LoVo (cell line): ENCODE measurements at regions not wholly inside any gene's neighbourhood (a gene's known extent, or its start where the extent isn't known, plus 50 kb on each side); places are given as distances from the start of the nearest gene placed in this dataset.
A peak's percentile ranks its signal among the peaks of the same experiment; 100 is the strongest.

Experiments used
- DNase-seq: peaks from one replicate; pipeline ENCODE4 v3.0.0-alpha.2; 2016; ENCODE audit warnings: low spot score

DNA sequence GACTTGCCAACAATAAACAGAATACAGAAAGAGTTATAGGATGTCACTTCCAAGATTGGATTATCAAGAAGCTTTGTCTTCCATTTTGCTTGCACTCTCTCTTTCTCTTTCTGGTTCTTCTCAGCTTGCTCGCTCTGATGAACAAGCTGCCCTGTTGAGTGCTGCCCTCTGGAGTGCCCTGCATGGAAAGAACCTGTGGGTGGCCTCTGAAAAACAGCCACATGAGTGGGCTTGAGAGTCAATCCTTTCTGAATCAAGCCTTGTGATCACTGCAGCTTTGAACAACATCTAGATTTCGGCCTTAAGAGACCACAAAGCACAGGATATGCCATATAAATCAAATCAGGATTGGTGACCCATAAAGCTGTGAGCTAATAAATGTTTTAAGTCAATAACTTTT is 185.1 kb downstream of the KIF2B start:
- no peak for DNase-seq

DNA sequence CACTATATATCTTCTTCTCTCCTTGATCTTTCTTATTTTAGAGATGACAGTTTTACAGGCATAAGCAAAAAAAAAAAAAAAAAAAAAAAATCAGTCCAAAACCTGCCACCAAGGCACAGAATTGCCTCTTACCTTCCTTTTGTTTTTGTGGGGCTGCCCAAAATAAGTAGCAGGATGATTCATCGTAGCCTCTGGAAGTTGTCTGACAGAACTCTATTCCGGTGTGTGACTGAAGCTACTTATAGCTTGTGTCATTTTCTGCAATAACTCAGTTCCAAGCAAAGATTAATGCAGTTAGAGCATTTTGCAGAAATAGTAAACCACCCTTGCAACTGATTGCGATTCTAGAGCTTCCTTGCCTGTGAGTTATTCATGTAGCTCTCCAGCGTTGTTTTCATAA is 186.8 kb downstream of the KIF2B start:
- no peak for DNase-seq

DNA sequence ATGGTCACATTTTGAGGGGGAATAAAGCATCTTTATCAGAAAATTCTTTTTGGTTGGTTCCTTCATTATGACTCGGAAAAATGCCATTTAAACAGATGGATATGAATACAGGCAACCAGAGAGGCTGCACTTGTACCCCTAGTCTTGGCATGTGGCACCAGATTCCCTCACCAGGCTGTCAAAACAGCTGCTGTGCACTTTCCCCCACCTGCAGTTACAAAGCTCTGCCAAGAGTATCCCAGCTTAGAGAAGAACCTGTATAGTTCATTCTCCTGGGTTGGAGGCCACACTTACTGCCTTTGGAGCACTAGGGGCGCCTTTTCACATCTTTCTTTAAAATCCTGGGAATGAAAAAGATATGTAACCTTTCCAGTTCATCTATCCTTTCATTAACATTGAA is 190.3 kb downstream of the KIF2B start:
- no peak for DNase-seq

DNA sequence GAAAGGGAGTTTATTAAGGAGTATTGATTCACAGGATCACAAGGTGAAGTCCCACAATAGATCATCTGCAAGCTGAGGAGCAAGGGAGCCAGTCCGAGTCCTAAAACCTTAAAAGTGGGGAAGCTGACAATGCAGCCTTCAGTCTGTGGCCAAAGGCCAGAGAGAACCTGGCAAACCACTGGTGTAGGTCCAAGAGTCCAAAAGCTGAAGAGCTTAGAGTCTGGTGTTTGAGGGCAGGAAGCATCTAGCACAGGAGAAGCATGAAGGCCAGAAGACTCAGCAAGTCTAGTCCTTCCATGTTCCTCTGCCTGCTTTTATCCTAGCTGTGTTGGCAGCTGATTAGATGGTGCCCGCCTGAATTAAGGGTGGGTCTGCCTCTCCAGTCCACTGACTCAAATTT is 193.0 kb downstream of the KIF2B start:
- no peak for DNase-seq

DNA sequence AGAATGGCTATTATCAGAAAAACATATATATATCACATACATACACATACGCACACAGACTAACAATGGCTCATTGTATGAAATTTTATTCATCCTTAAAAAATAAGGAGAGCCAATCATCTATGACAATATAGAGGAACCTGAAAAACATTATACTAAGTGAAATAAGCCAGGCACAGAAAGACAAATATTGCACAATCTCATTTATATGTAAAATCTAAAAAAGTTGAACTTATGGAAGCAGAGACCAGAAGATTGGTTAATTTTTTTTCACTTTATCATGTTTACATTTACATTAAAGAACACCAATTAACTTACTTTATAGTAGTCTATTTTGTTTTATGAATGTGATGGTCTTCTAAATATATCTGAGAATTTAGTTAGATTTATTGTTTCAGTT is 198.7 kb downstream of the KIF2B start:
- no peak for DNase-seq

DNA sequence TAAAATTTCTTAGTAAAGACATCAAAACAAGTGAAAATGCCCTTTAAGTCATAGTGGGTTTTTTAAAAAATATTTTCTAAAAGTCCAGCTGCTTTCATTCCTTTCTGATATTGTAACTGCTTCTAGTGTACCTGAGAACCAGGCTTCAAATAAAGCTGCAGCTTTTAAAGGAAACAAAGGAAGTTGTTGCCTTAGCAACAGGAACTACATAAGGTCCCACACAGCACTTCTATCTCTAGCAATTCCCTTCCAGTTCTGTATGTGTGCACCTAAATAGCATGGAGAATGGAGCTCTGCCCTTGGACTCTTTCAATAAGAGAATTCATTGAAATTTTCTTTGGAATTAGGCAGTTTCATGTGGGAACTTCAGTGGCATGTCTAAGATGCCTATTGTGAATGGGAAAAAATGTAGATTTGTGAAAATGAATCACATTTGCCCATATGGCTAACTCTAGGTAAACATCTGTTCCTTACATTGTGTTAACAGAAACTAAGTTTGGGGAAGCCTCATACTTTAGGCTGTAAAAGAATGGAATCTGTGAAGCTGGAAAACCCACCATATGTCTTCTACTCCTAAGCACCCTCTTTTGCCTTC is 206.4 kb downstream of the KIF2B start:
- no peak for DNase-seq

DNA sequence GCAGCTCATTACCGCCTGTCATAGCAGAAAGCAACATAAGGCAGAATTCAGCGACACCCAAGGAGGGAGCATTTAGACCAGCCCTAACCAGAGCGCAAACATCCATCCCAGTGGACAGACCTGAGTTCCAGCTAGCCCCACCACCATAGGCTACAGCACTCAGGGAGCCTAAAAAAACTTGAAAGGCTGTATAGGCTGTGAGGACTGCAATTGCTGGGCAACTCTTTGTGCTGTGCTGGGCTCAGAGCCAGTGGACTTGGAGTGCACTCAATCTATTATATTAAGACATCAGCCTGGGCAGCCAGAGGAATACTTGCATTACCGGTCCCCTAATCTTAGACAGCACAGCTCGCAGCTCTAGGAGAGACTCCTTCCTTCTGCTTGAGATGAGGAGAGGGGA is 207.3 kb downstream of the KIF2B start:
- no peak for DNase-seq

DNA sequence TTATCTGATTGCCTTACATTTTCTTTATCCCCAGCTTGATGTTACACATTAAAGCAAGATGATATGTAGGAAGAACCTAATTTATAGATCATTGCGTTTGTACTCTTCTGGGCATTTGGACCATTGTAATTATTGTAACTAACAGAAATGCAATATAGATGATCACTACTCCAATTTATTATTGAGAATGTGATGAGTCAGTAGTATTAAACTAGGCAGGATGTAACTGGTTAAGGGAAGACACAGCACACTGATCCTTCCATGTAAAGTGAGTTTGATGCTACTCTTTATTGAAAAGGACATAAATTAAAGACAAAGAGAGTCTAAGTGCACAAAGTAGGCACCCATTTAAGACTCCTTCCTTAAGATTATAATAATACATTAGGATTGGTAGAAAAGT is 223.8 kb downstream of the KIF2B start:
- DNase-seq = no peak

DNA sequence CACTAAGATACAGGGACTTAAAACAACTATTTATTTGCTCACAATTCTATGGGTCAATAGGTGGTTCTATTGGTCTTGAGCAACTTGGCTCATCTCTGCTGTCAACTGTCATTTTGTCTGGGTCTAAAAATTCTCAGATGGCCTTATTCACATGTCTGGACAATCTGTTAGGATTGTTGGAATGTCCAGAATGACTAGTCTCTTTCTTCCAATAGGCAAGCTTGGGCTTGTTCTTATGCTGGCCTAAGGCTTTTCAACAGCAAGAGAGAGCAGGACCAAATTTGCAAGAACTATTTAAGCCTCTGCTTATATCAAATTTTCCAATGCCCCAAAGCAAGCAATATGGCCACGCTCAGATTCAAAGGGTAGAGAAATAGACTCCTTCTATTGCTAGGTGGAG is 240.9 kb downstream of the KIF2B start:
- DNase-seq = no peak

DNA sequence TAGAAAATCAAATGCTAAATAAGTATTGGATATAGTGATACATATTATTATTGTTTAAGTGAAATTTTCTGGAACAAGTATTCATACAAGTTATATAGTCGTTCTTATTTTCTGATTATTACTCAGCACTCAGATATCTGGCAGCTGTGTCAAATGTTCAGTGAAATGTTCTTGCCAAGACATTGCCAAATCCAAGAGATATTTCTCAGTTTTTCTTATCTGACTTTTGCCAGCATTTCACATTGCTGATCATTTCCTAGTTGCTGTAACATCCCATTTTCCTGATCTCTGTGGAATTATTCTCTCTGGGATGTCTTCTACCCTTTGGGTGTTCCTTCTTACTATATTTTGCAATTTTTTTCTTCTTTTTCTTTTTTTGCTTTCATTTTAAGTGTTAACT is 262.3 kb downstream of the KIF2B start:
- DNase-seq = no peak

DNA sequence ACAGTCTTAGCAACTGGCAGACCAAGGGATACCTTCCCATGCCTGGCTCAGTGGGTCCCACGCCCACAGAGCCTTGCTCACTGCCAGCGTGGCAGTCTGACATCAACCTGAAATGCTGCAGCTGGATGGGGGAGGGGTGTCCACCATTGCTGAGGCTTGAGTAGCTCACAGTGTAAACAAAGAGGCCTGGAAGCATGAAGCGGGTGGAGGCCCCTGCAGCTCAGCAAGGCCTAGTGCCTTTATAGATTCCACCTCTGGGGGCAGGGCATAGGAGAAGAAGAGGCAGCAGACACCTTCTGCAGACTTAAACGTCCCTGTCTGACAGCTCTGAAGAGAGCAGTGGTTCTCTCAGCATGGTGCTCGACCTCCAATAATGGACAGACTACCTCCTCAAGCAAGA is 263.2 kb downstream of the KIF2B start:
- DNase-seq = no peak

DNA sequence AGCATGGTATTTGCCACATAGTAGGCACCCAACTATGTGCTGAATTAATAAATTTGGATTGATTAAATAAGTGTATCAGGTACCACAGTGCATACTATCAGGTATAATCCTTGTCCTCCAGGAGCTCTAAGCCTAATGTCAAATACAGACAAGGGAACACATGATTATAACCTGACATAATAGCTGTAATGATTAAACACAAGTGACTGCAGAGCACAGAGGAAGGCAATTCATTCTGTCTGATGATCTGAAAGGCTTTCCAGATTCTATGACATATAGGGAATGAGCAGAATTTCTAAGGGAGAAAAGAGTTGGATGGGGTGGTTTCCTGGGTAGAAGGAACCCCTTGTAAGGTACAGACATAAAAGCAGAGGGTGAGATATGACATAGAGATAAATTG is 273.5 kb downstream of the KIF2B start:
- no peak for DNase-seq

DNA sequence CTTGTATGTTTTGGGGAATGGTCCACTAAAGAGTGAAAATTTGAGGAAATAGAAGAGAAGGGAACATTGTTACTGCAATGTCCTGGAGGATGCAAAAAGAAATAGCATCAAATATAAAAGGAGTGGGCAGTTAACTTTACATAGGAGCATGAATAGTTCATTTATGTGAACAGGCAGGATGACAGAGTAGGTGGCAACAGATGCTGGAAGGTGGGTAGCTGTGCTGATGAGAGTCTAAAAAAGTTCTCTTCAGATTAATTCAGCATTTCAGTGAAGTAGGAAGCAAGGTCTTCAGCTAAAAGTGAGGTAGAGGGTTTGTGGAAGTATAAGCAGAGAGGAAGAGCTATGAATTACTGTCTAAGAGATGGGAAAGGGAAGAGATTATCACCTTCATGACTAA is 276.5 kb downstream of the KIF2B start:
- DNase-seq = no peak

DNA sequence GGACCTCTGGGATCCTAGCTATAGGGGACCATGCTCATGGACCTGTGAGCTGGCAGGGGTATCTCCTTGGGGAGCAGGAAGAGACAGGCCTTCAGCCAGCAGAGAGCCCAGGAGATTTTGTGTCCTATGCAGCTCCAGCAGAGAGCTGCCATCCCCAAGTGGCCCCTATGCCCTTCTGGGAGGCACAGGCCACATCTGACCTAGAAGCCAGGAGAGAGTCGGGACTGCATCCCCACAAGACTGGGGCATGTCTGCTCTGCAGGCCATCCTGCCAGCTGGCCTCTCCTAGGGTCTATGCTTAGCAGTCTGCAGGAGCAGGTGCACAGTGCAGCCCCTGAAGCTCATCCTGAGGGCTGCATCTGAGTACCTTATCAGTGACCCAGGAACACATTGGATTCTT is 279.5 kb downstream of the KIF2B start:
- DNase-seq = no peak

DNA sequence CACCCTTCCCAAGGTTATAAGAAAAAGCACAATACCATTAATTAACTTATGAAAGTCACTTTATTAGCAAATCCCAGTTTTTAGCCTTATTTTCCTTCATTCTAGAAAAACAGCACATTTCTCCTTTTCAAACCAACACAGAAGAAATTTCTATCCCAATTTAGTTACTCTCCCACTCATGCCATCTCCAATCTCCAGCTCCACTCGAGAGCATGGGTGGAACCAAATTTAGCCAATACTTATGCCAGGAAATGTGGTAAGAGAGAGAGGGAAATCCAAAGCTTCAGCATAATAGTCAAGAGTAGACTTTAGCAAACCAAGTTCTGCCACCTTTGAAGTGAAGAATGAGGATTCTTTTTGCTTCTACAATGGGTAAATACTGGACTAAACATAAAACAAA is 288.8 kb downstream of the KIF2B start:
- DNase-seq = no peak

DNA sequence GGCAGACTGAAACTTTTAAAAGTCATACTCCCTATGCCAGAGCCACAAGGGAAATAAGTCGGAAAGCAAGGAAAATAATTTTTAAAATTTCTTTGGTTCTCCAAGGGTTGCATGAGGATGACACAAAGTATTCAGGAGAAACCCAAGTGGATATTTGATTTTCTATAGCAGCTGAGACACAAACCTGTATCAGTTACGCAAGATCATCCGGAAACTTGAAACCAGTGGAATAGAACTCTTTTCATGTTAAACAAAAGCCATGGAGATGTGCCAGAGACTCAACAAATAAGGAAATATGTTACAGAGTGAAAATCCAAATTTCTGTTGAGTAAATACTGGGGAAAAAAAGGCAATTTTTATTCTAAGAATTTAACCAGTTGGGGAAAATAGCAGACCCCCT is 294.7 kb downstream of the KIF2B start:
- no peak for DNase-seq

DNA sequence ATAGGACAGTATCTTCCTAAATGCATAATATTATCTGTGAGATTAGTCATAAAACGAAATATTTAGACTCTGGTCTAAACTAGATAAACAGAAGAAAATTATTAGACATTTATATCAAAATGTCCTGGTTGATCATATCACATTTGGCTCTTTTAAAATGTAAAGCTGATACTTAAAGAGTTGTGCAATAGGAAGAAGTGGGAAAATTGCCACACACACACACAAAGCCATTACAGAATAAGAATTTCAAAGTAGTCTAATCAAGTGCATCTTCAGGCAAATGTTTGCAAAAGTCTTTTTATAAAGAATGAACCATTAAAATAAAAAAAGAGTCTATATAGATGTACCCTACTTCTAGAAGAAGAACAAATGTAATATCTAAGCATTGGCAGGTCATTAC is 301.7 kb downstream of the KIF2B start:
- no peak for DNase-seq

DNA sequence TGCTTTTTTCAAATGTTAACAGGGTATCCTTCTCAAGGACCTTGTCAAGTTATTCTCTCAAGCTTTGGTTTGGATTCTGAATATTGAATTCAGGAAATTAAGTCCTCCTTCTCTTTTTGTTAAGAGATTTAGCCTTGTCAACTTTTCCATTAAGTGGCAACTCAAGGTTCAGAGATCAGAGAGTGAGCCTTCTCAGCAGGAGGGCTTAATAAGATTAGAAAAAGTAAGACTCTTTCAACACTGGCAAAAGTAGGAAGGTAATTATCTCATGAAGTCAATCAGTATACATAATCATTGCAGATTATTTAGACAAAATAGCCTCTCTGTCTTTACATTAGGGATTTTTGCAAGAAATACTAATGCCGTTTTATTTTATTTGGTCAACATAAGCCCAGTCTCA is 330.7 kb downstream of the KIF2B start:
- DNase-seq = no peak

DNA sequence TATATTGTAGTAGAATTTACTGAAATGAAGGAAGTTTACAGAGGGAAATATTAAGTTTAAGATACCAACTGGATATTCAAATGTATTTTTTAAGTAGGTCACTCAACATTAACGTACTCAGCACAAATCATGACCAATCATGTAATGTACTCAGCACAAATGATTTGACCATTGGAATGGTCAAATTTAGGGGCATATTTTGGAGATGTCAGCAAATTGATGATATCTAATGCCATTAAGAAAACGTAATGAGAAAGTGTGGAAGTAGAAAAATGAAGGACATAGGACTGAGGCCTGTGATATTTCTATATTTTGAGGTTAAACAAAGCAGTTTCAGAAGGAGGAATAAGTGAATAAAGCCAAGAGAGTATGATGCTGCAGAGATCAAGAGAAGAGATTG is 334.8 kb downstream of the KIF2B start:
- DNase-seq = no peak

DNA sequence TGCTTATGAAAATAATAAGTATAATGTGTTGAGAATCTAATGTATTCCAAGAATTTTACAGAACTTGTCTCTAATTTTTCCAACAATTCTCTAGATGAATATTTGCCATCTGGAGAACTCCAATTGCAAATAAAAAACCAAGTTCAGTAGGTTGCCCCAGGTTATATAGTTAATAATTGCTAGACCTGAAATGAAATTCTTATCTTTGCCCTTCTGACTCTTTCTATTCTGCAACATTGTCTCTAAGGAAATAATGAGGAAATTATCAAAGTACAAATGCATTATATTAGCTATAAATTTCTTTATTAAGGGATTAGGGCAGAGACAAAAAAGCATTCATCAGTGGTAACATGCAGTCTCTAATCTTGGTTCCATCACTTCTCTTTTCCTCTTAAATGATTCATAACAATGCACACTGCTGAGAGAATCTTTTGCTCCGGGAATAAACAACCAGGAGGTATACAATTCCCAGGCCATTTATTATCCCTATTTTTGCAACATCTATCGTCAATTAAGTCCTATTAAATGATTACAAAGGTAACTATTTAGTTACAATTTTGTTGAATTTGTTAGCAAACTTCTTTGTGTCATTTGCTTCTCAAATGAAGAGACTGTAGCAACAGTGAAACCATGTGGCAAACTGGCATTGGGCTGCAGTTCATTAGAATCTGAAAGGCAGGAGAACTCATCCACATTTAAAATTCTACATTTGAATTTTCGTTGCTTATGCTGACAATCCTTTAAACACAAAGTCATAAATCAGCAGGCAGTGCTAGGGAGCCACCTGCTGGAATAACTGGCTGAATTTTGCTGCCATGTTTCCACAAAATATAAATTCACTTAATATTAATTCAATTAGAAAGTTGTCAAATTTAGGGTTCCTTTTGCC is 349.6 kb downstream of the KIF2B start:
- peak; percentile 1 for DNase-seq

DNA sequence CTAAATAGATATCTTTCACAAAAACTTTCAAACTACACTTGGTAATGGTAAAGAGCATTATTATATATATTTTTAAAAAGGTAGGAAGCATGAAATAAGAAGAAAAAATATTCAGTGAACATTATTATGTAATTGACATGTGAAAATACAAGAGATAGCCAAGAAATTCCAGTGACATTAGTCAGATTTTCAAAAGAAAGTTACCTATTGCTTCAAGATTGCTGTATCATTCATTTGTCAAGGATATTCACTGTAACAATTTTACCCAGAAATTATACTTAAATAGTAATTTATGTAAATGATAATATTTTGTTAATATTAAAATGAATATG is 350.2 kb downstream of the KIF2B start:
- DNase-seq = no peak

DNA sequence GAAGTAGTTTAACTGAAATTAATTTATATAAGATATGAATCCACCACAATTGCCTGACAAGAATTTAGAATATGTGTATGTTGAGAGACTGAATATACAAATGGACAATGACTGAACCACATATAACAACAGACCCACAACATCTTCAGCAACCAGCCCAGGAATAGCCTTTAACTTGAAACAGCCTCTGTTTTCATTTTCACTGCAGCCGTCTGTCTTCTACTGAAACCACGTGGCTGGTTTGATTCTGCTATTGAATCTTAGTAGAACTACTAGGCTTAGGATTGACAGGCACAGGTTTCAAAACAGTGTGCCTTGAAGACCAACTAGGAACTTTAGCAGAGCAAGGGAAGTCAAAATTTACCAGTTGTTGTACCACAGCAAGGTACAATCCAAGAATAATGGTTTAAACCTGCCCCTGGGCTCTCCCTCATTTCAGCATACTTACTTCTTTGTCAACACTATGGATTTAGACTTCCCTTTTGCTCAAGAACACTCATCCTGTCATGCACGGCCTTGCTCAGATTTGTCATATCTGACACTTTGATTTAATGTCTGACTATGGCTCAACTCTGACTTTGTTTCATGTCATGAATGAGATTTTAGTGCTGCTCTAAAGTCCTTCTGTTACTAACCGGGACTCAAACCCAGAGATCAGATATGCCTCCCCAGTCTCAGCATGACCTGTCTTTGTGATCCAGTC is 355.0 kb downstream of the KIF2B start:
- no peak for DNase-seq

DNA sequence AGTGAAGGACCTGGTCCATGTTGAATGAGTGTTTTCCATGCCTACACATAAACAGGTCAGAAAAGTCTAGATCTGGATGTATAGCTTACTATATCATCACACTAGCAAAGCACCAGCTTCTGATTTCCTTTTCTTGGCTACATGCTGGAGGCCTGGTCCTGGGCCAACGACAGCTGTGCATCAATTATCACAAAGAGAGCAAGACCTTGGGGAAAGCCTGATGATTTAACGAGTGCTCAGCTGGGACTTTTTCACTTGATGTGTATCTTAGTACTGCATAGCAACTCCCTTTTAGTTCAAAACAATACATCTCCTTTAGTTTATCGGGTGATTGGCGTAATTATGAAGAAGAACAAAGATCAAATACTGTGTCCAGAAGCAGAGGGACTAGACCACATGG is 358.2 kb downstream of the KIF2B start:
- no peak for DNase-seq

DNA sequence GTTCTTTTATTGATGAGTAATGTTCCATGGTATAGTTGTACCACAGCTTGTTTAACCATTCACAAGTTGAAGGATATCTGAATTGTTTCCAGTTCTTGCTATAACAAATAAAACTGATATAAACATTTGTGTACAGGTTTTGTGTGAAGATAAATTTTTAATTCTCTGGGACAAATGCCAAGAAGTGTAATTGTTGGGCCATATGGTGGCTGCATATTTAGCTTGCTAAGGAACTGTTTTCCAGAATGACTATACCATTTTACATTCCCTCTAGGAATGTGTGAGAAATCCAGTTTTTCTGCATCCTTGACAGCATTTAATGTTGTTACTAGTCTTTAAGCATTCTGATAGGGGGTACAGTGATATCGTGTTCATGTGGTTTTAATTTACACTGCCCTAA is 368.5 kb downstream of the KIF2B start:
- DNase-seq = no peak
